HG02588 (cell line): ENCODE measurements at regions not wholly inside any gene's neighbourhood (a gene's known extent, or its start where the extent isn't known, plus 50 kb on each side); places are given as distances from the start of the nearest gene placed in this dataset.

ENCODE experiments used
- ATAC-seq: cut with Tn5 transposase; IDR thresholded peaks from one replicate; pipeline ENCODE4 v1.9.1; 2021; ENCODE audit warnings: mild to moderate bottlenecking, moderate library complexity; ENCODE audit not compliant: unreplicated experiment

GRCh38 chr7:108810756-108811385 is 241.2 kb downstream of the DNAJB9 start:
- no peak for ATAC-seq

- ATAC-seq = no peak
Observed at GRCh38 chr7:108813251-108814014, 243.8 kb downstream of the DNAJB9 start.

- no peak for ATAC-seq
Observed at GRCh38 chr7:108815815-108816214, 246.1 kb downstream of the DNAJB9 start.

- ATAC-seq = no peak
Observed at GRCh38 chr7:108818742-108819141, 249.1 kb downstream of the DNAJB9 start.

GRCh38 chr7:108824840-108825580 is 255.3 kb downstream of the DNAJB9 start:
- no peak for ATAC-seq

GRCh38 chr7:108825581-108825909 is 255.9 kb downstream of the DNAJB9 start:
- ATAC-seq = no peak

GRCh38 chr7:108836256-108836655 is 266.6 kb downstream of the DNAJB9 start:
- ATAC-seq = no peak

GRCh38 chr7:108838198-108838597 is 268.5 kb downstream of the DNAJB9 start:
- ATAC-seq = no peak

- ATAC-seq = no peak
Observed at GRCh38 chr7:108839076-108839475, 269.4 kb downstream of the DNAJB9 start.

- no peak for ATAC-seq
Observed at GRCh38 chr7:108845951-108846350, 276.3 kb downstream of the DNAJB9 start.

GRCh38 chr7:108846471-108846870 is 276.8 kb downstream of the DNAJB9 start:
- ATAC-seq = no peak

- ATAC-seq = no peak
Observed at GRCh38 chr7:108848486-108848885, 278.8 kb downstream of the DNAJB9 start.

- ATAC-seq = no peak
Observed at GRCh38 chr7:108860615-108861014, 290.9 kb downstream of the DNAJB9 start.

- ATAC-seq = no peak
Observed at GRCh38 chr7:108861071-108861470, 291.4 kb downstream of the DNAJB9 start.

- ATAC-seq = no peak
Observed at GRCh38 chr7:108863227-108863848, 293.7 kb downstream of the DNAJB9 start.

GRCh38 chr7:108869070-108869469 is 299.4 kb downstream of the DNAJB9 start:
- ATAC-seq = no peak

- no peak for ATAC-seq
Observed at GRCh38 chr7:108875139-108875538, 305.5 kb downstream of the DNAJB9 start.

- no peak for ATAC-seq
Observed at GRCh38 chr7:108890862-108891261, 321.2 kb downstream of the DNAJB9 start.

GRCh38 chr7:108908456-108908855 is 338.8 kb downstream of the DNAJB9 start:
- ATAC-seq = no peak

- no peak for ATAC-seq
Observed at GRCh38 chr7:108911016-108911415, 341.3 kb downstream of the DNAJB9 start.

GRCh38 chr7:108920490-108920889 is 350.8 kb downstream of the DNAJB9 start:
- ATAC-seq = no peak
